ENCODE measurements at regions not wholly inside any gene's neighbourhood (a gene's known extent, or its start where the extent isn't known, plus 50 kb on each side); places are given as distances from the start of the nearest gene placed in this dataset.

DNA sequence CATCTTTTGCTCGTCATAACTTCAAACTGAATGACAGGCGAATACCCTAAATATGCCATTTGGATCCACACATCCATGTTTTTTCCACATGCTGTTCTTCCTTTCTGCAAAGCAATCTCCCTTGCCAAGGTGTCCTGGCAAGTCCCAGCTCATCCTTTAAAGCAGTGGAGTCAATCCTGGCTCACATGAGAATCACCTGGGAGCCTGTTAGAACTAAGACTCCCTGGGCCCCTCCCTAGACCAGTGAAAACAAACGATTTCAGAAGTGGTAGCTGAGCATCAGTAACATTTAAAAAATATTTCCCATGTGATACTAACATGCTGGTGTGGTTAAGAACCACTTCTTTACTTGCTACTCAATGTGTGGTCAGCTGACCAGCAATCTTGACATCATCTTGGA is 50.6 kb upstream of the PARD3B start:
- DNase-seq = no peak

DNA sequence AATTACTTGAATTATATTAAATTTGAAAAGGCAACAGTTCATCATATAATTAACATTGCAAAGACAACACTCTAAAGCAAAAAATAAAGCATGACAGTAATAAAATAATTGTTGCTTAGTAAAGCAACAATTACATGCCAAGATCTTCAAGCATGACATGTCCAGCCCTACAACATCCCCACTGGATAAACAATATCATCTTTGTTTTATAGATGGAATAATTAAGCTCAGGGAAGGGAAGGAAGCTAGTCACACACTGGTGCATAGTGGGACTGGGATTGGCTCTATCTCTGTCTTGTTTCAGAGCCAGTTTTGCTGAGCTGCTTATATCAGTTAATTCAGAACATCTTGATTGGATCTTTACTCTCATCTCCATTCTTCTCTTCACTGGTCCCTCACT is 49.9 kb upstream of the PARD3B start:
- DNase-seq = no peak

All from stimulated activated CD4-positive, alpha-beta T cell treated with anti-CD3 and anti-CD28 coated beads, Interleukin-1b, Interleukin-23, amount 100 ng/mL, for 48 hours (primary cell).